ENCODE measurements at regions not wholly inside any gene's neighbourhood (a gene's known extent, or its start where the extent isn't known, plus 50 kb on each side); places are given as distances from the start of the nearest gene placed in this dataset.

DNA sequence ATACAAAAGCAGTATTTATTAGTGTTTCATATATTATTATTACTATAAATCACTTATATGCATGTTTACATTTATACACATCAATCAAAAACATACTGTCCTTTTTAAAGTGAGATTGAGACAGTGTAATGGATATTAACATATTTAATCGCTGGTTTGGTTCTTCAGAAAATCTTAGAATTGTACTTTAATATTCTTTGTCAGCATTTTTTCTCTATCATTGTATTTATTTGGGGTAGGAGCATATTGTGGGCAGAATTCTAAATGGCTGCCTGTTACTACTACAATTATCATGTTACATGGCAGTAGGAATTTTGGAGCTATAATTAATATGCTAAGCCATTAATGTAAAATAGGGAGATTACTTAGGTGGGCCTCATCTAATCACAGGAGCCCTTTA lies 722.6 kb downstream of the TLR4 start:
- no peak for FAIRE-seq

- no peak for FAIRE-seq
These were observed 734.6 kb downstream of the TLR4 start for GRCh38 chr9:118438810-118439209.

DNA sequence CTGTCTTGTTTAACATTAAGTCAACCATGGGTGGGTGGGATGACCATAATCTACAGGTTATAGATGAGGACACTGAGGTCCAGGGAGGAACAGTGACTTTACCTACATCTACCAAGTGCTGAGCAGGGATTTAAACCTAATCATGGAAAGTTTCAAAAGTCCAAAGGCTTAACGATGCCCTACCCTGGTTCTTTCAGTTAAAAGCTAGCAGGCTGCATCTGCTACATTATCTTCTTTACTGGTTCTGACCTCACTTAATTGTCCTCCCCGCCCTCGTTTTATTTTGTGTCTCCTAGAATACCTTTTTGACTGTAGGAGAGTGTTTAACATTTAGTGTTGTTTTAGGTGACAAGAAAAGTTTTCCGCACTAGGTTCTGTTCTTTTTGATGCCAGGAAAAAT lies 735.2 kb downstream of the TLR4 start:
- no peak for FAIRE-seq

DNA sequence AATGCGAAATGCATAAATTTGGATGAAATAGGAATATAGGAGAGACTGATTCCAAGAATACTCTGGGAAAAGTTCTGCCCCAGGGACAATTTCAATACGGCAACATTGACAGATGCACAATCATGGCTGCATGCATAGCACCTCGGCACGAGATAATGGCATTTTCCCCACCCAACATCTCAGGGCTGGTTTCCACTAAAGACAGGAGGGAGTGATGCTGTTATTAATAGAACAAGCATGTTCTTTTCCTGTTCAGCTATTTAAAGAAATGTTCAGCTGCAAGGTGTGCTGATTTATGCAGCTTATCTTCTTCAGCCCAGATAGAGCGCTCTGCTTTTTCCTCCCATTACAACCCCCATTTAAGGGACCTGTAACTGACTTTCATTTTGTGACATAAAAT lies 740.2 kb downstream of the TLR4 start:
- FAIRE-seq: no peak

- no peak for FAIRE-seq
These were observed 742.9 kb downstream of the TLR4 start for GRCh38 chr9:118446943-118447639.

DNA sequence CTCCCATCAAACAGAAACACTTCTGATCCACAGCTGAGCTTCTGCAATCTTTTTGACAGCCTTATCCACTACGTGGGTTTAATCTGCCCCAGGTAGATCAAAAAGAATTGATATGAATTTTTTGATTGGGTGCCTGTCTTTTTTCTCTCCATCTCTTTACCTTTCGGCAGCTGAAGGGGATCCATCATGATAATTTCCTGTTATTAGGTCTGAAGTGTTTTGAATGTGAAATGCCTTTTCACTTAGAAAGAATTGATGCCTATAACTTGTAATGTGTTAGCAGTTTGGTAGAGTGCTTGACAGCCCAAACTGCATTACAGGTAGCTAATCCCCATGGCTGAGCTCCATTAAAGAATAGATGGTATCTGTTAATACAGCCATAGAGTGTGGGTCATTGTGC lies 745.4 kb downstream of the TLR4 start:
- FAIRE-seq: no peak

DNA sequence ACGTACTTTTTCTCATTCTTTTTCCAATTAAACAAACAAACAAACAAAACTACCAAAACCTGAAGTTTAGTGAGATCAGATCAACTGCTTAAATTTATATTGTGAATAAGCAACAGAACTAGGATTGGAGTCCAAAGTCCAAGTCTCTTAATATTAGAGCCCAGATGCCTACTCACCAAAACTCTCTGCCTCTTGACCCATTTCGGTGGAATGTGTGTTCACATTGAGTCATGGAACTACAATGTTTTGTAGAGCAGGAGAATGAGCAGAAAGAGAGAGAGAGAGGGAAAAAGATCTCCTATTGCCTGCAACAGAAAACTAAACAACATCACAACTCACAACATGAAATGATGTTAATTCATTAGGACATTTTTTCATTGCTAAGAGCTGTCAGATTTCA lies 751.1 kb downstream of the TLR4 start:
- FAIRE-seq: no peak

DNA sequence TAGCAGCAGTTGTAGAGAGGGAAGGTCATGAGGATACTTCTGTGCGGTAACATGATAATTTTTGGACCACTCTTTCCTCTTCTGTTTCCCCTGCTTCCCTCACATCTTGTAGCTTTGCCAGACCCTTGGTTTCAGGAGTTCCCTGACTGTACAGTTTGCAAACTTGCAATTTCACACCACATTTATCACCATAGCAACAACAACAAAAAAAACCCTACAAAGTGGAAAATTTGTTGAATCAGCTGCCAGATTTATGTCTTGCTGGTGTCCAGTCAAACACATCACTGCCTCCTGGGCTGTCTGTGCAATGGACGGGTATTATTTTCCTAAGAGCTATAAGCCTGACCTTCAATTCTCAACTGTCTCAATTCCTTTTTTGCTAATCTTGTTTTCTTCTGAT lies 751.6 kb downstream of the TLR4 start:
- FAIRE-seq: no peak

DNA sequence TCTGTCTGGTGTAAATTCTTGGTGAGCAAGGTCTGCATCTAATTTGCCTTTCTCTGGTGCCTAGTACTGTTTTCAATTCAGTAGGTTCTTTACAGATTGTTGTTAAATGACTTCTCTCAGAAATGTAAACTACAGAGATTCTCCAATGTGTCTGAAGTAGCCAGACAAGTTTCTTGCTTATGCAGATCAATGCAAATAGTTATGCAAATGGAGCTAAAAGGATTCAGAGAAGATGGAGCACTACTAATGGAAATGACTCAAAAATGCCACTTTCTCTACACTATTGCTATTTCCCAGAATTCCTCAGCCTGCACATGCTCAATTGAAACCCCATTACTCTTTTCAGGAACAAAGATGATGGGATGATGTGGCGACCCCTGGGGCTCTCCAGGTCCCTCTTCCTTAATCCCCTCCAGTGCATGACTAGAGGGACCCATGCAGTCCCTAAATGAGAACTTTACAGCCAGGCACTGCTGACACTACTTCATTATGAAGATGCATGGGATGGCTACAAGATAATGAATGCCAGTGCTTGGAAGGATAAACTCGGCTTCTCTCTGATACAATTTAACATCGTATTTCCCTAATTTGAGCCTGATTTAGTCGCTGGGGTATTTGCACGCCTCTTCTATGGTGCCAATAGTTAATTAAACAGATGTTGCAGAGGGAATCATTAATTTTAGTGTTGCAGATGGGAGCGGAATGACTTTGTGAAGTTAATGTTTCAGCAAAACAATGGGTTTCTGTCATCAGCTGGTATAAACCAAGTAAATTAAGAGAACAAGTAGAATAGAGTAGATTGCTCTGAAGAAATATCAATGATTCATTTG lies 753.2 kb downstream of the TLR4 start:
- FAIRE-seq: no peak

DNA sequence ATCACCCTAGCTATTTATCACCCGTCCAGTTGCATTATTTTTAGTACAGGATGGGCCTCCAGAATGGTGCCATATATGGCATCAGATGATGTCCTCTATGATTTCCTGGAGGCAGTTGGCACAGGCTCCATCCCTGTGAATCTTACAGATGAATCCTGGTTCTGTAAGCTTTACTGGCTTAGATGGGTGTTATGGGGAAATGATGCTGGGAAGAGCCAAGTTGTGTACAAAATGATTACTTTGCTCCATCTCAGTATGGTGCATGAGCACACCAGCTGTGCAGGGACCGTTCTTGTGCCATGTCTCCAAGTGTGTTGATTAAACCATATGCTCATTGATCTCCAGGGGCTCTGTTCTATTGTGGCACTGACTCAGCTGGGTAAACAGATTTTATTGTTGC lies 755.7 kb downstream of the TLR4 start:
- no peak for FAIRE-seq

- no peak for FAIRE-seq
These were observed 759.2 kb downstream of the TLR4 start for GRCh38 chr9:118463419-118463818.

GRCh38 chr9:118473521-118473920 lies 769.3 kb downstream of the TLR4 start:
- FAIRE-seq: no peak

DNA sequence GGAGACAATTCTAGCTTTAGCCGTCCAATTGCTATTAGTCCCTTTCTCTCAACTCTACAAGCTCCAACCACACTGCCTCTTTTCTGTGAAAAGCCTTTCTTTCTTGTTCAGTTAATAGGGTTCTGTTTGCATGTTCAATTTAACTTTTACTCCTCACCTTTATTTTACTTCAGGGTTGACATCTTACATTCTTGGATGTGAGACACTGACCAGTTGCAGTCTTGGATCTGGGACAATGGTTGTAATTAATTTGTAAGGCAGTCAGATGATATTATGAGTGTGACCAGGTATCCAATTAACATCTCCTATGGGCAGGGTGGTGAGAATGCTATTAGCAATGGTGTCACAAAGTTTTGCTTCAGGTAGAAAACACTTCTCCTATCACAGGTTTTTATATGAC lies 774.5 kb downstream of the TLR4 start:
- FAIRE-seq: no peak

DNA sequence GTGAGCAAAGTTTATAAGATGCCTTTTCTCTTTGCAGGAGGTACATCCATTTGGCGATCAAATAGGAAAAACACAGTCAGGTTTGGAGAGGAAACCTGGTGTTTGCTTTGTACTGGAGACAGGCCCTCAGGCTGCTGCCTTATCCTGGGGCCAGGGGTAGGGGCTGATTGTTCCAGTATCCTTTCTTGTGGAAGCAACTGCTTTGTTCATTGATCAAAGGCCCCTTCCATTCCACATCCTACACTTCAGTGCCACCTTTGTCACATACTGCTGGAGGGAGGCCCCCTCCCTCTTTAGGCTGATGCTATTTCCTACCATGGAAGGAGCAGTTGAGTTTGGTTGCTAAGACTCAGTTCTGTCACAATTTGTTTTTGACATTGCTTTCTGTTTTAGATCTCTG lies 778.1 kb downstream of the TLR4 start:
- no peak for FAIRE-seq

- FAIRE-seq: no peak
These were observed 779.5 kb downstream of the TLR4 start for GRCh38 chr9:118483677-118484076.

- no peak for FAIRE-seq
These were observed 799.0 kb downstream of the TLR4 start for GRCh38 chr9:118503236-118503635.

- no peak for FAIRE-seq
These were observed 806.5 kb downstream of the TLR4 start for GRCh38 chr9:118510711-118511110.

GRCh38 chr9:118515947-118516346 lies 811.7 kb downstream of the TLR4 start:
- FAIRE-seq: no peak

- FAIRE-seq: no peak
These were observed 817.1 kb downstream of the TLR4 start for GRCh38 chr9:118521261-118521660.

DNA sequence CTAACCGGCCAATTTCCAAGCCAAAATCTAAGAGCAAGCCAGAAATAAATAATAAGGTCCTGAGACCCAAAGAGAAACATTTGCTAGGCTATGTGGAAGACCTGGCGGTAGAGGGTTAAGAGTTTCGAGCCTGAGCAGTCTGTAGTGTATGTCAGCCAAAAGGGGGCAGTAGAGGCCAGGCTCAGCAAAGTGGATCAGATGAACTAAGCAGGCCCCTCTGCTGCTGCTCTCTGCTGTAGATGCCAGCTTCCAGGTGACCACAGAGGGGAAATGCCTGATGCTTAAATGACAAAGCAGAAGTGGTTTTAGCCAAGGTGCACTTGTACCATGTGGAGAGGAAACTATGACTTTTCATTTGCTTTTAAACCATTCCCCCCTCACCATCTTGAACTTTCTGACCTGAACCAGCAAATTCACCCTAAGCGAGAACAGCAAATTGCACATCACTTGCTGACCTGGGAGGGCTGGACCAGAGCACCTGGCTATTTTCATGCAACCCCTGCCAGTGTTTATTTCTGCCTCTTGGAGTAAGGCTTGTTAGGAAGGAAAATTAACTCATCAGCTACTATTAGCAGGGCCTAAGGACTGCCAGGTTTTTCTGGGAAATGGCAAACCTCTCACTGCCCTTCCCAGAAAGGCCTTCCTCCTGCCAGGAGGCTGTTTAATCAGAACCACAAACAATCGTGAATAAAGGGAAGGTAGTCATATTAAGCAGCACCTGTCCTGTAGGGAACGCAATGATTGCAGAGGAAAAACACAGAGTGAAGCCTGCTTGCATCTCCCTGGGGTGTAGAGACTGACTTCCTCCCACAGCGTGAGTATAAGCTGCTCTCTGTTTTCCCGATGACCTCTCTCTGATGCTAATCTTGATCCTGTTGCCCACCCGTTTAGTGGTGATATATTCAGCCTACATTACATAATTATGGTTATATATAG lies 818.2 kb downstream of the TLR4 start:
- no peak for FAIRE-seq

DNA sequence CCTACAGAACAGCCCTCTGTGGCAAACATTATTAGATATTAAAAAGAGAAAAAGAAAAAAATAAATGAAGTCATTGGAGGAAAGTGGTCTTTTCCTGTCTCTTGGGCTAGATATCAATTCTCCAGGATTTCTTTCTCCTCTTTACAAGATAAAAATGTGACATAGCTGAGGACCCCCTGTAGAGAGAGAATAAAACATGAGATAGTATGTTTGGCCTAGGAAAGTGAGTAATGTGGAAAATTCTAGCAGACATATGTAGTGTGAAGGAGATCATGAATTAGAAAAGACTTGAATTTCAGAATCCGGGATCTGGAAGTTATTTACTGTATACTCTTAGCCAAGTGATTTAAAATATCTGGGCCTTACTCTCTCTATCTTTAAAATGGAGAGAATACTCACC lies 823.1 kb downstream of the TLR4 start:
- FAIRE-seq: no peak

GRCh38 chr9:118529210-118529609 lies 825.0 kb downstream of the TLR4 start:
- FAIRE-seq: no peak

GRCh38 chr9:118529624-118530214 lies 825.5 kb downstream of the TLR4 start:
- no peak for FAIRE-seq
